ENCODE measurements at regions not wholly inside any gene's neighbourhood (a gene's known extent, or its start where the extent isn't known, plus 50 kb on each side); places are given as distances from the start of the nearest gene placed in this dataset.

DNA sequence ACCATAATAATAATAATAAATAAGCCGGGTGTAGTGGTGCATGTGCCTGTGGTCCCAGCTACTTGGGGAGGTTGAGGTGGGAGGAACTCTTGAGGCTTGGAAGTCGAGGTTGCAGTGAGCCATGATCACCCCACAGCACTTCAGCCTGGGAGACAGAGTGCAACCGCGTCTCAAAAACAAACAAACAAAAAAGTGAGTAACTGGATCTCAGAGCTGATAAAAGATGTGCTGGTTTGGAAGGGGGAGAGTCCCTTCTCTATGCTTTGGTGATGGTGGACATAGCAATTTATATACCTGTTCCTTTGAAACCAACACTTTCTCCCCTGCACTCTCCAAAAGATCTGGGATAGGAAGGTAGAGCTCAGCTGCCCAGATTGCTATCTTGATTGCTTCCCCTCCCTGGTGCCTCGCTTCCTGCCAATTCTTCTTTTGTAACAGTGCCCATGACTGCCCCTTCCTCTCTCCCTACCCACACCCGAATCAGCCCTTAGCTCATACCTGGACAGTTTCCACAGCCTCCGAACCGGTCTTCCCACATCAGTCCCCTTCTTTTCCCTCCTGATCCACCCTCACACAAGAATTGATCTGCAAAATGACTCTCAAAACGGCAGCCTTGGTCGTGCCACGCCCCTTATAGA is 55.1 kb upstream of the UBE2E1 start:
- no peak for TF ChIP-seq HDGF (IDR thresholded peaks at IDR 0.05; ENCODE audit: borderline replicate concordance)
- TF ChIP-seq FOXM1 (IDR thresholded peaks at IDR 0.05; ENCODE audit: borderline replicate concordance): no peak
- no peak for TF ChIP-seq SUZ12 (IDR thresholded peaks at IDR 0.05)
- no peak for TF ChIP-seq NFRKB (IDR thresholded peaks at IDR 0.05)
- no peak for TF ChIP-seq ARNT (IDR thresholded peaks at IDR 0.05)
- no peak for TF ChIP-seq TARDBP (IDR thresholded peaks at IDR 0.05)
- TF ChIP-seq FOXK2 (IDR thresholded peaks at IDR 0.05): no peak
- TF ChIP-seq SP1 (IDR thresholded peaks at IDR 0.05): no peak
